ENCODE measurements at regions not wholly inside any gene's neighbourhood (a gene's known extent, or its start where the extent isn't known, plus 50 kb on each side); places are given as distances from the start of the nearest gene placed in this dataset.

DNA sequence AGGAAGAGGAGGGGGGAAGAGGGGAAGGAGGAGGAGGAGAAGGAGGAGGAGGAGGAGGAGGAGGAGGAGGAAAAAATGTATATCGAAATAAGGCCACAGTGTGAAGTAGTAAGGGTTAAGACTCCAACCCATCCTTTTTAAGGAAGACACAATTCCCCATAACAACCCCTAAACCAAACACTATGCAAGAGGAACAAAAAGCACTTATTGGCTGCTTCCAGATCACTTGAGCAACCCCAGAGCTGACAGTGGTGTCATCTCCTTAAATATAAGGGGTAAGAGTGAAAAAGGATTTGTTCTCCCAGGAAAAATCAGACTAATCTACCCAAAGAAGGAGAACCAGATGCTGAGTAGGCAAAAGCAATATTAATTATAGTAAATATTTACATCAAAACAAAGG is 169.1 kb upstream of the SASH1 start:
- no peaks in the 10 kb centered on the region for H3K36me3 Mint-ChIP-seq (ENCODE audit: low read depth)
- no peak overlapping the region for H3K4me3 ChIP-seq (ENCODE audit: low read length)
- peaks cover 0 to 3% of the 10 kb centered on the region in 2 experiments for H3K27me3 ChIP-seq (ENCODE audit: control insufficient read depth in 1 of 2, insufficient read depth in 2 of 2, low read length in 2 of 2)
- H3K9me3 ChIP-seq (ENCODE audit: control insufficient read depth in 1 of 2, insufficient read depth in 1 of 2, low read length in 2 of 2), result no peaks in the 10 kb centered on the region
- CTCF ChIA-PET, result no interaction called here
- no peaks in the 10 kb centered on the region for H3K36me3 ChIP-seq (ENCODE audit: insufficient read depth, low read length)
- H3K9me3 Mint-ChIP-seq, result no peaks in the 10 kb centered on the region
- H3K4me1 ChIP-seq (ENCODE audit: insufficient read depth, low read length), result no peaks in the 10 kb centered on the region
- TF ChIP-seq, protein P1, sequence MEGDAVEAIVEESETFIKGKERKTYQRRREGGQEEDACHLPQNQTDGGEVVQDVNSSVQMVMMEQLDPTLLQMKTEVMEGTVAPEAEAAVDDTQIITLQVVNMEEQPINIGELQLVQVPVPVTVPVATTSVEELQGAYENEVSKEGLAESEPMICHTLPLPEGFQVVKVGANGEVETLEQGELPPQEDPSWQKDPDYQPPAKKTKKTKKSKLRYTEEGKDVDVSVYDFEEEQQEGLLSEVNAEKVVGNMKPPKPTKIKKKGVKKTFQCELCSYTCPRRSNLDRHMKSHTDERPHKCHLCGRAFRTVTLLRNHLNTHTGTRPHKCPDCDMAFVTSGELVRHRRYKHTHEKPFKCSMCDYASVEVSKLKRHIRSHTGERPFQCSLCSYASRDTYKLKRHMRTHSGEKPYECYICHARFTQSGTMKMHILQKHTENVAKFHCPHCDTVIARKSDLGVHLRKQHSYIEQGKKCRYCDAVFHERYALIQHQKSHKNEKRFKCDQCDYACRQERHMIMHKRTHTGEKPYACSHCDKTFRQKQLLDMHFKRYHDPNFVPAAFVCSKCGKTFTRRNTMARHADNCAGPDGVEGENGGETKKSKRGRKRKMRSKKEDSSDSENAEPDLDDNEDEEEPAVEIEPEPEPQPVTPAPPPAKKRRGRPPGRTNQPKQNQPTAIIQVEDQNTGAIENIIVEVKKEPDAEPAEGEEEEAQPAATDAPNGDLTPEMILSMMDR (IDR thresholded peaks at IDR 0.05), result no peak
- ATAC-seq (ENCODE audit: poor library complexity) (no peak), DNase-seq (no peak)
- peaks cover 22% of the 10 kb centered on the region for H3K27me3 Mint-ChIP-seq
- H3K4me3 Mint-ChIP-seq, result no peak overlapping the region
- H3K4me1 Mint-ChIP-seq (ENCODE audit: low read depth), result no peaks in the 10 kb centered on the region
- intact Hi-C loops (cut with DNase I, micrococcal nuclease), result no loop called here
- no peak overlapping the region for H3K27ac ChIP-seq (ENCODE audit: low read depth in 1 of 2, low read length in 2 of 2)
- POLR2A ChIA-PET, result no interaction called here
- no peak overlapping the region for H3K27ac Mint-ChIP-seq

DNA sequence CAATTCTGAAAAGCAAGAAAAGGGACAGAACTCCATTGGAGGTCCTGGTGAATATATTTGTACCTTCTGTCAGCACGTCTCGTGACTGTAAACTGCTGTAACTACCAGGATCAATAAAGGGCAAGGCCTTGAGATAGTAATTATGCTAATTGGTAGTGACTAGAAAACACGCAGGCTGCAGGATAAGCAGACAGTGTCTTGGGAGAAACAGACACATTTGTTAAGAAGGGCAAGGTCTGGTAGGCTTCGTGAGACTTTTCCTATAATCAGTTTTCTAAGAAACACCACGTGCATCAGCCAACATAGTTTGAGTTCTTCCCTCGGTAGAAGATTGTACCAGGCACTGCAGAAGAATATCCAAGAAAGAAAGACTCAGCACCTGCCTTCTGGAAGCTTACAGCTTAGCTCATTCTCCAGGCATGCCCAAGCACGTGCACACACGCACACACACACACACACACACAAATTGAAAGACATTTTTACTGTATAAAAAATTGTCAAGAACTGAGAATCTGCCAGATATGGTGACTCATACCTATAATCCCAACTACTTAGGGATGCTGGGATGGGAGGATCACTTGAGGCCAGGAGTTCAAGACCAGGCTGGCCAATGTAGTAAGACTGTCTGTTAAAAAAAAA is 167.0 kb upstream of the SASH1 start:
- TF ChIP-seq, protein P1 (IDR thresholded peaks at IDR 0.05), result no peak
- Mint-ChIP-seq H3K27ac (no peak overlapping the region), H3K4me1 (ENCODE audit: low read depth) (no peaks in the 10 kb centered on the region), H3K9me3 (no peaks in the 10 kb centered on the region), H3K36me3 (ENCODE audit: low read depth) (no peaks in the 10 kb centered on the region), H3K27me3 (peaks cover 27% of the 10 kb centered on the region), H3K4me3 (no peak overlapping the region)
- ATAC-seq (ENCODE audit: poor library complexity) (no peak), DNase-seq (no peak)
- Histone ChIP-seq H3K4me3 (ENCODE audit: low read length) (no peak overlapping the region), H3K27ac (ENCODE audit: low read depth in 1 of 2, low read length in 2 of 2) (no peak overlapping the region), H3K36me3 (ENCODE audit: insufficient read depth, low read length) (no peaks in the 10 kb centered on the region), H3K4me1 (ENCODE audit: insufficient read depth, low read length) (no peaks in the 10 kb centered on the region), H3K27me3 (ENCODE audit: control insufficient read depth in 1 of 2, insufficient read depth in 2 of 2, low read length in 2 of 2) (peaks cover 0 to 3% of the 10 kb centered on the region in 2 experiments), H3K9me3 (ENCODE audit: control insufficient read depth in 1 of 2, insufficient read depth in 1 of 2, low read length in 2 of 2) (no peaks in the 10 kb centered on the region)
- POLR2A ChIA-PET, result no interaction called here
- CTCF ChIA-PET, result interaction anchor here (1.6 kb wide), 1 partner anchor 8 kb away, joined by 4 read pairs; no protein-coding TSS in a partner anchor
- intact Hi-C loops (cut with DNase I, micrococcal nuclease), result loop anchor here in 1 of 2 experiments (2.0 kb wide), 1 partner anchor 289 kb away; no protein-coding TSS in a partner anchor

DNA sequence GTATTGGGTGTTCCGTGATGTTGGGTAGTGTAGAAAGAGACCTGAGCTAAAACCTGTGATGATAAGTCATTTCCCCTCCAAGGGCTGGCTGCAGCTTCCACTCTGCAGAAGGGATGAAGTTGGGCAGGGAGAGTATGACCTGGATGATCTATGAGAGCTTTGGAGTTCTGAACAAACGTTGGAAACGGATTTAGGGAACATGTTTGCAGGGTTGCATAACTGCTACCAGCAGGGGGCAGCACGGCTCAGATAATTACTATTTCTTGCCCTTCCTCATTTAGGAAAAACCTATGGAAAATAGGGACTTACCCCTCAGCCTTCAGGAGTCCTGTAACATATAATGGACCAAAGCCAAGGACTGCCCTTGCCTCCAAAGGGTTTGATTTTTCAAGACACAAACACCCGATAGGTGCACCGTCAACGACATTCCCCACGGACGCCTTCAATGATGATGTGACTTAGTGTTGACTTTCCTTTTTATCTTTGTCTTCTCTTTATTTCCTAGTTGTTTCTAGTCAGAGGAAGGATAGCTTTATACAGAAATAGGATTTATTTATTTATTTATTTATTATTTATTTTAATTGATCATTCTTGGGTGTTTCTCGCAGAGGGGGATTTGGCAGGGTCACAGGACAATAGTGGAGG is 164.9 kb upstream of the SASH1 start:
- H3K4me1 ChIP-seq (ENCODE audit: insufficient read depth, low read length), result no peaks in the 10 kb centered on the region
- intact Hi-C loops (cut with DNase I, micrococcal nuclease), result loop anchor here (1.0 to 2.0 kb wide), 3 partner anchors 74 to 287 kb away; no protein-coding TSS in a partner anchor
- H3K4me1 Mint-ChIP-seq (ENCODE audit: low read depth), result no peaks in the 10 kb centered on the region
- ChIA-PET CTCF (interaction anchor here (1.6 kb wide), 1 partner anchor 10 kb away, joined by 4 read pairs; no protein-coding TSS in a partner anchor), POLR2A (no interaction called here)
- H3K9me3 ChIP-seq (ENCODE audit: control insufficient read depth in 1 of 2, insufficient read depth in 1 of 2, low read length in 2 of 2), result no peaks in the 10 kb centered on the region
- TF ChIP-seq, protein P1 (IDR thresholded peaks at IDR 0.05), result peak; percentile 77
- no peaks in the 10 kb centered on the region for H3K36me3 Mint-ChIP-seq (ENCODE audit: low read depth)
- no peak overlapping the region for H3K27ac Mint-ChIP-seq
- no peak overlapping the region for H3K27ac ChIP-seq (ENCODE audit: low read depth in 1 of 2, low read length in 2 of 2)
- no peak overlapping the region for H3K4me3 Mint-ChIP-seq
- DNase-seq, result peak in 5 of 14 experiments; percentile 1 to 53 (median 42)
- H3K4me3 ChIP-seq (ENCODE audit: low read length), result no peak overlapping the region
- peaks cover 38% of the 10 kb centered on the region for H3K27me3 Mint-ChIP-seq
- H3K27me3 ChIP-seq (ENCODE audit: control insufficient read depth in 1 of 2, insufficient read depth in 2 of 2, low read length in 2 of 2), result peaks cover 3 to 5% of the 10 kb centered on the region in 2 experiments
- no peak for ATAC-seq (ENCODE audit: poor library complexity)
- no peaks in the 10 kb centered on the region for H3K9me3 Mint-ChIP-seq
- no peaks in the 10 kb centered on the region for H3K36me3 ChIP-seq (ENCODE audit: insufficient read depth, low read length)

Measured in CD4-positive, alpha-beta T cell (primary cell).